HG03159 (cell line): ENCODE measurements at regions not wholly inside any gene's neighbourhood (a gene's known extent, or its start where the extent isn't known, plus 50 kb on each side); places are given as distances from the start of the nearest gene placed in this dataset.

ENCODE experiments used
- ATAC-seq: cut with Tn5 transposase; IDR thresholded peaks from one replicate; pipeline ENCODE4 v1.9.1; 2021; ENCODE audit warnings: mild to moderate bottlenecking, moderate library complexity; ENCODE audit not compliant: unreplicated experiment

DNA sequence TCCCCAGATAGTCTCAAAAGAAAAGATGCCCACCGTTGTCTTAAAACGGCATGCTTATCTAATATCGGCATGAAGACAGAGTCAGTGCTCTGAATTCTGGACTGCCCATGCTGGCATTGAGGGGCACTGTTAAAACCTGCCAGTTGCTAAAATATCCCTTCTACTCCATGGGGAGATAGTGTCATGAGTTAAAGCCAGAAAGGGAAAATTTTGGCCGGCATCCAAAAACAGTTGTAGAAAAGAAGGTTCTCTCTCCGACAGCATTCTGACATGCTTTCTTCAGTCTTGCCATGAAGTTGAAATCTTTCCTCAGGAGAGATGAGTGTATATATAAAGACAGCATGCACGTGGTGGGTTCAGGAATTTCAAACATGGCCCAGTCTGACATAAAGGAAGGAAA lies 401.3 kb upstream of the PIK3C3 start:
- ATAC-seq, result no peak

- no peak for ATAC-seq
Measured at GRCh38 chr18:41548521-41549260, 406.3 kb upstream of the PIK3C3 start.

GRCh38 chr18:41545091-41545888 lies 409.7 kb upstream of the PIK3C3 start:
- ATAC-seq, result no peak

GRCh38 chr18:41543815-41544214 lies 411.2 kb upstream of the PIK3C3 start:
- ATAC-seq, result no peak

- no peak for ATAC-seq
Measured at GRCh38 chr18:41540237-41540871, 414.7 kb upstream of the PIK3C3 start.

- ATAC-seq, result no peak
Measured at GRCh38 chr18:41538751-41539150, 416.3 kb upstream of the PIK3C3 start.

DNA sequence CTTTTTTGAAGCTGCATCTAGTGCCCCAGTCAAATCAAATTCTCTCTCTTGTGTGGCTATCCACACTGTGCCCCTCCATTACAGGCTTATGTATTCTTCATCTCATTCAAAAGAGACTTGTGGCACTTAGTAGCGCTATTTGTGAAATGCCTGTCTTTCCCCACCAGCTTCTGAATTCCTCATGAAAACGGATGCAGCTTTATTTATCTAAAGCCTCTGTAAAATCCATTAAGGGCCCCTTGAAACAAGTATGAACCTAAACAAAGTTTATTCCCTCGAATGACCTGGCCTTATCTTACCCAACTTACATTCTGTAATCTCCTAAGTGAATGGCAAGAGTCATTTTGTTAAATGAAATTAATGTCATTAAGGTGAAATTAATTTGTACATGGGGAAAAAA lies 417.4 kb upstream of the PIK3C3 start:
- ATAC-seq, result no peak

DNA sequence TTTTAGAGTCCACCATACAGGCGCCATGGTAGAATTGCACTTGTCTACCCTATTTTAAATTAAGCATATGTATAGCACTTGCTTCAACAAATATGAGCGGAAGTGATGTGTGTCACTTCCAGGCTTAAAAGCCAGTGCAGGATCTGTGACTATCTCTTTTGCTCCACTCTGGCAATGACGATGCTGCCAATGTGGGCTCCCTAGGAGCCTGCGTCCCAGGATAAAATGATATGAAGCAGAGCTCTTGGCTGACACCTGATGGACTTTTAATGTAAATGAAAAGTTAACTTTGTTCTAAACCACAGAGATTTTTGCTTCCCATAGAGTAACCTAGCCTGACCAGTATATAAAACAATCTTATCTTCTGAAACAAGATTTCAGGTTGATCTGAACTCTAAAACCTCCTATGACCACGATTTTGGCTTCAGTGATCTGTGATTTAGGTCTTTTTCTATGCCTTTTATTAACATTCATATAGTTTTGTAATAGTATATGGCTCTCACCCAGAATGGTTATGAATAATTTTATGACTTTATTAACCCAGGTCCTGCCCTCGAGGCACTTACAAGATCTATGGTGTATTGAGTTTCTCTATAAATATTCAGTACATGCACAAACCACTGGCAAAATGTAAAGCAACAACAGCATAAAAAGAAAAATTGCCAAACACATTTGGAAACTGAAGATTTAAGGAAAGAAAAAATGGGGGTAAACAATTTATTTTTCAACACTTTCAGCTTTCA lies 422.5 kb upstream of the PIK3C3 start:
- ATAC-seq, result no peak

GRCh38 chr18:41530970-41531369 lies 424.1 kb upstream of the PIK3C3 start:
- no peak for ATAC-seq

DNA sequence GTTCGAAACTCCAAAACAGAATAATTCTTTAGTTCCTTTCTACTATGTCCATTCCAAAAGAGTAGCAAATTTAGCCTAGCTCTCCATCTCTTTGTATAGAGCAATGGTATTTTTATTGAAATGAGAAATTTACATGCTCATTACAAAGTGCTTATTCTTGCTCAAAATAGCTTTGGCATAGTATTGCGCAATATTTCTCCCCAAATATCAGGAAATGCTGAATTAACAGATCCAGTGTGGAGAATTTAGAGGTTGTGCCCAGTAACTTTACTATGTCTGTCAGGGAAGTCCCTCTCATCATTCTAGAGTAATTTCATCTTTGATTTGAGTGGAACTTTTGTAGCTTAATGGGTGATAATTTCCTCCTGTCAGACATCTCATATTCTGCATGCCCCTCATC lies 425.9 kb upstream of the PIK3C3 start:
- no peak for ATAC-seq

- ATAC-seq, result no peak
Measured at GRCh38 chr18:41526054-41526453, 429.0 kb upstream of the PIK3C3 start.

- no peak for ATAC-seq
Measured at GRCh38 chr18:41524674-41525470, 430.2 kb upstream of the PIK3C3 start.

- ATAC-seq, result no peak
Measured at GRCh38 chr18:41517142-41517541, 437.9 kb upstream of the PIK3C3 start.

- ATAC-seq, result no peak
Measured at GRCh38 chr18:41513438-41513837, 441.6 kb upstream of the PIK3C3 start.

- ATAC-seq, result no peak
Measured at GRCh38 chr18:41504316-41504715, 450.7 kb upstream of the PIK3C3 start.

DNA sequence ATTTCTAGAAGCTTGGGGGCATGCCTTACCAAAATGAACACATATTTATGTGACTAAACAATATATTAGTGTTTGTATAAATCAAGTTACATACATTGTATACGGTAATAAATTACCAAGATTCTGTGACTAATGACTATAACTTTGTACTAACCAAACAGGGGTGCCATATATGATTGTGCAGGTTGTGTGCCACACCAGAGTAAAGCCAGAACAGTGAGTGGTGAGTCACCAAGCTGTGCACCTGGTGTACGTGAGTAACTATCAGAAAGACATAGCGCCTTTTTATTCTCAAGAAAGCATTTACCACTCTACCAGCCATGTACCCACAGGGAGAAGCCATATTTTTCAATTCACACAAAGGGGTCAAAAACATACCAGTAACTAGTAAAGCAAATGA lies 453.2 kb upstream of the PIK3C3 start:
- no peak for ATAC-seq

DNA sequence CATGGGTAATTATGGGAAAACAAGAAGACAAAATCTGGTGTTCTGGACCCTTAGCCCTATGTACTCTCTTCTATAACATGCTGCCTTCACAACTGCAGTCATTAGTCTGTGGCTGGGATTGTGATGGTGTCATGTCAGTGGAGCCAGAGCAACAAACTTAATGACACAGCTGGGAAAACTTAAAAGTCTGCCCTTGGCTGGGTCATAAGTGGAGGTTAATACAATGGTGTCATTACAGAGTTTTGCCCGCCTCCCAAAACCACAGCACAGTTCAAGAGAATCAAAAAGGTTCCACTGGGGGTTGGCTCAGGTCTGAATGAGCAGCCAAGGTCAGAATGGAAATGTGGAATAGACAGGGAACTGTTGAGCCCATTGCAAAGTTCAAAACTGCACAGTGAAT lies 455.7 kb upstream of the PIK3C3 start:
- ATAC-seq, result no peak

DNA sequence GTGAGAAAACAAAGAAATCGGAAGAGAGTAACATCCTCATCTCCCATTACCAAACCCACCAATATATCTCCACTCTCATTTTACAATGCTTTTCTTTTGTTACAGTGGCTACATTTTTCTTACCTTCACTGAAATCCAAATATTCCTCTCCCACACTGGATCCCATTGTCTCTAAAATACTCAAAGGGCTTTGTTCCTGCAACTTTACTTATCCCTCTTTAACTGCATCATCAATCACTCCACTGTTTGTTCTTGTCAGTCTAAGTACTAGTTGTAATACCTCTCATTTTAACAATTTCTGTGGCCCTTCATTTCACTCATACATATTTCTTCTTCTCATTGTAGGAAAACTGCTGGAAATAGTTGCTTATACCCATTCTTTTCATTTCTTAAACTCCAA lies 464.2 kb upstream of the PIK3C3 start:
- no peak for ATAC-seq

GRCh38 chr18:41486575-41486974 lies 468.5 kb upstream of the PIK3C3 start:
- ATAC-seq, result no peak

DNA sequence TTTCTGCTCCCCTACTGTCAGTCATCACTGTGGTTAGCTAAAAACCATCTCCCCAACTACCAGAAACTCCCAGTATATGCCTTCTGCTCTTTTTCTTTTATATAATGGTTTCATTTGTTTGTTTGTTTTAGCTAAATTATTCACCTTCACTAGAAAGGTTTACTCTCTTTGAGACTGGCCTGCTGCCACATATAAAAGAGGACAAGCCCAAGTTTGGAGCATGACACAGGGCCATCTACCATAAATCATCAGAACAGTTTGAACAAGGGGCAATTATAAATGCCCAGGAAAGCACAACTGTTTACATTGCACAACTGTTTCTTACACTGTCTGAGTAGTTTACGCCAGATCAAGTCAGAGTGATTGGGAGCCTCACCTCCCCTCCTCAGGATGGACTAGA lies 471.0 kb upstream of the PIK3C3 start:
- no peak for ATAC-seq
